HepG2 (cell line): ENCODE measurements at regions not wholly inside any gene's neighbourhood (a gene's known extent, or its start where the extent isn't known, plus 50 kb on each side); places are given as distances from the start of the nearest gene placed in this dataset.

Experiments used
- ATAC-seq: fragments of 200-7000 bp; cut with Tn5 transposase; 3 replicates; pipeline ENCODE4 v1.9.1; 2020; ENCODE audit warnings: mild to moderate bottlenecking, moderate library complexity
- BruUV-seq: library from RNA; stranded (reverse); fragments of 400-500 nt; replicated peaks from 2 replicates; lab custom pipeline; 2021; lab: Mats Ljungman, UMichigan
- CTCF ChIA-PET: fragments of 300-600 bp; formaldehyde crosslinking; extraction: SDS; loops from one replicate; lab custom pipeline; 2021; ENCODE audit warnings: low total read pairs, inconsistent platforms, low intra/inter-chr PET ratio; lab: Yijun Ruan, JAX
- POLR2A ChIA-PET: fragments of 350-600 bp; sonication (Branson Sonifier 250); formaldehyde crosslinking; loops from one replicate; lab custom pipeline; 2020; ENCODE audit warnings: antibody characterized with exemption, inconsistent platforms; lab: Yijun Ruan, JAX
- DNase-seq: peaks from one replicate; pipeline ENCODE4 v3.0.0-alpha.2; 2015; ENCODE audit warnings: low spot score
- FAIRE-seq: peaks from 3 replicates; lab custom pipeline; 2011; peaks lifted over from hg19 to GRCh38; lab: Jason Lieb, UNC
- H2AFZ ChIP-seq: one replicate; pipeline ENCODE4 v1.6.1; 2011; ENCODE audit warnings: low read length, inconsistent platforms
- H3K27ac ChIP-seq: fragments of 300-600 bp; 3 replicates; pipeline ENCODE4 v1.8.0; 2011; ENCODE audit warnings: mixed run types, mild to moderate bottlenecking, mixed read lengths, low read length, inconsistent platforms; ENCODE audit not compliant: insufficient read depth; ENCODE audit errors: extremely low read length
- H3K27me3 ChIP-seq, 2 experiments: fragments of 200-600 bp in 1 of 2; 2 replicates in 1 of 2; 3 replicates in 1 of 2; pipeline versions ENCODE4 v1.6.0 to v1.8.0; 2011; ENCODE audit warnings: low read length in 2 of 2, mild to moderate bottlenecking in 2 of 2, moderate library complexity in 2 of 2, inconsistent platforms in 1 of 2; ENCODE audit not compliant: insufficient read depth in 2 of 2, control insufficient read depth in 1 of 2
- H3K36me3 ChIP-seq, 2 experiments: fragments of 200-600 bp in 1 of 2; replicated peaks in 1 of 2; 2 replicates in 1 of 2; 3 replicates in 1 of 2; pipeline versions ENCODE4 v1.5.1 to v1.8.0; 2011; ENCODE audit warnings: low read length in 2 of 2, inconsistent platforms in 1 of 2; ENCODE audit not compliant: insufficient read depth in 2 of 2, control insufficient read depth in 1 of 2
- H3K4me1 ChIP-seq: 2 replicates; pipeline ENCODE4 v1.5.1; 2012; ENCODE audit warnings: low read length, inconsistent platforms; ENCODE audit not compliant: insufficient read depth
- H3K4me2 ChIP-seq: 2 replicates; pipeline ENCODE4 v1.6.0; 2011; ENCODE audit warnings: low read depth, low read length, inconsistent platforms
- H3K4me3 ChIP-seq, 3 experiments: fragments of 200-600 bp in 1 of 3; sonication (generic), shearing (Covaris generic) in 1 of 3; replicated peaks in 1 of 3; 2 replicates each; pipeline ENCODE4 v1.5.1; 2011 to 2016; ENCODE audit warnings: low read length in 3 of 3, inconsistent platforms in 2 of 3, low read depth in 2 of 3, mild to moderate bottlenecking in 2 of 3, control low read depth in 1 of 3, mixed read lengths in 1 of 3; ENCODE audit not compliant: insufficient read depth in 1 of 3
- H3K79me2 ChIP-seq: one replicate; pipeline ENCODE4 v1.6.1; 2011; ENCODE audit warnings: low read length, inconsistent platforms; ENCODE audit not compliant: insufficient read depth
- H3K9ac ChIP-seq: 2 replicates; pipeline ENCODE4 v1.6.0; 2011; ENCODE audit warnings: mild to moderate bottlenecking, low read depth, low read length, inconsistent platforms; ENCODE audit not compliant: insufficient read depth
- H3K9me3 ChIP-seq: 2 replicates; pipeline ENCODE4 v1.5.1; 2012; ENCODE audit warnings: mild to moderate bottlenecking, low read length
- H4K20me1 ChIP-seq: 2 replicates; pipeline ENCODE4 v1.6.0; 2011; ENCODE audit warnings: inconsistent platforms, mild to moderate bottlenecking, low read length, moderate library complexity; ENCODE audit not compliant: insufficient read depth
- CHD4 ChIP-seq: fragments of 200-600 bp; sonication (generic); IDR thresholded peaks from 2 replicates; pipeline ENCODE4 v1.7.0; 2017; ENCODE audit warnings: mild to moderate bottlenecking, low read length, borderline replicate concordance
- GFI1 ChIP-seq: sonication (generic); formaldehyde crosslinking; IDR thresholded peaks from 2 replicates; pipeline ENCODE4 v1.5.0; 2020; ENCODE audit warnings: missing genetic modification reagents, mild to moderate bottlenecking, borderline replicate concordance
- HNRNPLL ChIP-seq: fragments of 200-400 bp; formaldehyde crosslinking; IDR thresholded peaks from 2 replicates; pipeline ENCODE4 v1.6.1; 2017; ENCODE audit warnings: mild to moderate bottlenecking, low read depth, low read length; ENCODE audit not compliant: poor library complexity, severe bottlenecking
- KAT8 ChIP-seq: IDR thresholded peaks from 2 replicates; pipeline ENCODE4 v1.6.1; 2016; ENCODE audit warnings: missing genetic modification reagents, missing compliant biosample characterization
- KMT2B ChIP-seq: IDR thresholded peaks from 2 replicates; pipeline ENCODE4 v1.6.1; 2016; ENCODE audit warnings: missing genetic modification reagents, missing compliant biosample characterization
- U2AF2 ChIP-seq: fragments of 200-400 bp; formaldehyde crosslinking; IDR thresholded peaks from 2 replicates; pipeline ENCODE4 v1.6.1; 2017; ENCODE audit warnings: low read depth, mild to moderate bottlenecking, low read length
- ZNF124 ChIP-seq: sonication (generic); formaldehyde crosslinking; IDR thresholded peaks from 2 replicates; pipeline ENCODE4 v1.4.0; 2020; ENCODE audit warnings: missing genetic modification reagents
- ZNF24 ChIP-seq: fragments of 450-650 bp; IDR thresholded peaks from 2 replicates; pipeline ENCODE4 v1.6.1; 2017; ENCODE audit warnings: antibody characterized with exemption, mild to moderate bottlenecking
- ZNF572 ChIP-seq: sonication (generic); formaldehyde crosslinking; IDR thresholded peaks from 2 replicates; pipeline ENCODE4 v1.5.1; 2020; ENCODE audit warnings: mild to moderate bottlenecking, missing genetic modification reagents
- ZNF746 ChIP-seq: sonication (generic); formaldehyde crosslinking; IDR thresholded peaks from 2 replicates; pipeline ENCODE4 v1.8.0; 2022; ENCODE audit warnings: mild to moderate bottlenecking, missing genetic modification reagents
- ZNF780A ChIP-seq: sonication (generic); formaldehyde crosslinking; IDR thresholded peaks from 2 replicates; pipeline ENCODE4 v1.8.0; 2022; ENCODE audit warnings: mild to moderate bottlenecking, missing genetic modification reagents, moderate library complexity
- WGBS: methylation state at CpG from one replicate; pipeline ENCODE4 v1.1.6; 2017; ENCODE audit warnings: low lambda C conversion rate; 5-methylcytosine and 5-hydroxymethylcytosine counted together
- in situ Hi-C: cut with HindIII; loops from 2 replicates; pipeline ENCODE4 v1.10.0; 2017; ENCODE audit warnings: low pct_unique_long_range_greater_than_20kb; ENCODE audit not compliant: extremely low pct_ligation_motif_present
- intact Hi-C: fragments of 100-400 bp; cut with micrococcal nuclease; formaldehyde crosslinking; loops from one replicate; pipeline ENCODE4 v1.10.0; 2022; ENCODE audit not compliant: unreplicated experiment
- TF ChIP-seq, protein P1 (sequence below): sonication (generic); formaldehyde crosslinking; IDR thresholded peaks from 2 replicates; pipeline ENCODE4 v1.5.0; 2020; ENCODE audit warnings: mild to moderate bottlenecking, low read depth, missing genetic modification reagents, borderline replicate concordance
- TF ChIP-seq, protein P2 (sequence below): sonication (generic); formaldehyde crosslinking; IDR thresholded peaks from one replicate; pipeline ENCODE4 v1.5.1; 2020; ENCODE audit warnings: mild to moderate bottlenecking, missing genetic modification reagents; ENCODE audit errors: not compliant biosample characterization
- TF ChIP-seq, protein P3 (sequence below): fragments of 450-650 bp; IDR thresholded peaks from 2 replicates; pipeline ENCODE4 v1.6.1; 2016
- TF ChIP-seq, protein P4 (sequence below): sonication (generic); formaldehyde crosslinking; IDR thresholded peaks from 2 replicates; pipeline ENCODE4 v1.4.0; 2020; ENCODE audit warnings: mild to moderate bottlenecking, missing genetic modification reagents
- TF ChIP-seq, protein P5 (sequence below): sonication (generic); formaldehyde crosslinking; IDR thresholded peaks from 2 replicates; pipeline ENCODE4 v1.5.0; 2020; ENCODE audit warnings: missing genetic modification reagents, mild to moderate bottlenecking, borderline replicate concordance

DNA sequence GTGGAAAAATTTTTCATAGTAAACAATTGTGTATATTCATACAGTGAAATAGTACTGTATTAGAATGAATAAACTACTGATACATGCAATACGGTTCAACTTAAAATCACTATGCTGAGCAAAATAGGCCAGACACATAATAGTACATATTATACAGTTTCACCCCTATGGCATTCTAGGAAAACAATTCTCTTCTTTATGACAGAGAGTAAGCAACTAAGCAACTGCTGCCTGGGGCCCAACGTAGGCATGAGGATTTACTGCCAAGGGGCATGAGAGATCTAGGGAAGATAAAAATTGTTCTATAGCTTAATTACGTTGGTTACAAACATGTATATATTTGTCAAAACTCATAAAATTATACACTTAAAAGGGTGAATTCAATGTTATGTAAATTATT, 180.2 kb downstream of the DRD1 start:
- H2AFZ ChIP-seq = no peak overlapping the region
- no TSS peak for BruUV-seq
- H3K79me2 ChIP-seq = no peaks in the 10 kb centered on the region
- DNase-seq (no peak), FAIRE-seq (no peak), ATAC-seq (no peak)
- ChIA-PET CTCF (no interaction called here), POLR2A (no interaction called here)
- in situ Hi-C loops = no loop called here
- TF ChIP-seq ZNF24 (no peak), CHD4 (no peak), ZNF572 (no peak), KMT2B (CRISPR knock-in tag) (no peak), ZNF746 (no peak), HNRNPLL (no peak), GFI1 (CRISPR knock-in tag) (no peak), ZNF780A (no peak), ZNF124 (CRISPR knock-in tag) (no peak), KAT8 (CRISPR knock-in tag) (no peak), U2AF2 (no peak)
- TF ChIP-seq, protein P1, sequence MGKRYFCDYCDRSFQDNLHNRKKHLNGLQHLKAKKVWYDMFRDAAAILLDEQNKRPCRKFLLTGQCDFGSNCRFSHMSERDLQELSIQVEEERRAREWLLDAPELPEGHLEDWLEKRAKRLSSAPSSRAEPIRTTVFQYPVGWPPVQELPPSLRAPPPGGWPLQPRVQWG = no peak
- TF ChIP-seq, protein P2, sequence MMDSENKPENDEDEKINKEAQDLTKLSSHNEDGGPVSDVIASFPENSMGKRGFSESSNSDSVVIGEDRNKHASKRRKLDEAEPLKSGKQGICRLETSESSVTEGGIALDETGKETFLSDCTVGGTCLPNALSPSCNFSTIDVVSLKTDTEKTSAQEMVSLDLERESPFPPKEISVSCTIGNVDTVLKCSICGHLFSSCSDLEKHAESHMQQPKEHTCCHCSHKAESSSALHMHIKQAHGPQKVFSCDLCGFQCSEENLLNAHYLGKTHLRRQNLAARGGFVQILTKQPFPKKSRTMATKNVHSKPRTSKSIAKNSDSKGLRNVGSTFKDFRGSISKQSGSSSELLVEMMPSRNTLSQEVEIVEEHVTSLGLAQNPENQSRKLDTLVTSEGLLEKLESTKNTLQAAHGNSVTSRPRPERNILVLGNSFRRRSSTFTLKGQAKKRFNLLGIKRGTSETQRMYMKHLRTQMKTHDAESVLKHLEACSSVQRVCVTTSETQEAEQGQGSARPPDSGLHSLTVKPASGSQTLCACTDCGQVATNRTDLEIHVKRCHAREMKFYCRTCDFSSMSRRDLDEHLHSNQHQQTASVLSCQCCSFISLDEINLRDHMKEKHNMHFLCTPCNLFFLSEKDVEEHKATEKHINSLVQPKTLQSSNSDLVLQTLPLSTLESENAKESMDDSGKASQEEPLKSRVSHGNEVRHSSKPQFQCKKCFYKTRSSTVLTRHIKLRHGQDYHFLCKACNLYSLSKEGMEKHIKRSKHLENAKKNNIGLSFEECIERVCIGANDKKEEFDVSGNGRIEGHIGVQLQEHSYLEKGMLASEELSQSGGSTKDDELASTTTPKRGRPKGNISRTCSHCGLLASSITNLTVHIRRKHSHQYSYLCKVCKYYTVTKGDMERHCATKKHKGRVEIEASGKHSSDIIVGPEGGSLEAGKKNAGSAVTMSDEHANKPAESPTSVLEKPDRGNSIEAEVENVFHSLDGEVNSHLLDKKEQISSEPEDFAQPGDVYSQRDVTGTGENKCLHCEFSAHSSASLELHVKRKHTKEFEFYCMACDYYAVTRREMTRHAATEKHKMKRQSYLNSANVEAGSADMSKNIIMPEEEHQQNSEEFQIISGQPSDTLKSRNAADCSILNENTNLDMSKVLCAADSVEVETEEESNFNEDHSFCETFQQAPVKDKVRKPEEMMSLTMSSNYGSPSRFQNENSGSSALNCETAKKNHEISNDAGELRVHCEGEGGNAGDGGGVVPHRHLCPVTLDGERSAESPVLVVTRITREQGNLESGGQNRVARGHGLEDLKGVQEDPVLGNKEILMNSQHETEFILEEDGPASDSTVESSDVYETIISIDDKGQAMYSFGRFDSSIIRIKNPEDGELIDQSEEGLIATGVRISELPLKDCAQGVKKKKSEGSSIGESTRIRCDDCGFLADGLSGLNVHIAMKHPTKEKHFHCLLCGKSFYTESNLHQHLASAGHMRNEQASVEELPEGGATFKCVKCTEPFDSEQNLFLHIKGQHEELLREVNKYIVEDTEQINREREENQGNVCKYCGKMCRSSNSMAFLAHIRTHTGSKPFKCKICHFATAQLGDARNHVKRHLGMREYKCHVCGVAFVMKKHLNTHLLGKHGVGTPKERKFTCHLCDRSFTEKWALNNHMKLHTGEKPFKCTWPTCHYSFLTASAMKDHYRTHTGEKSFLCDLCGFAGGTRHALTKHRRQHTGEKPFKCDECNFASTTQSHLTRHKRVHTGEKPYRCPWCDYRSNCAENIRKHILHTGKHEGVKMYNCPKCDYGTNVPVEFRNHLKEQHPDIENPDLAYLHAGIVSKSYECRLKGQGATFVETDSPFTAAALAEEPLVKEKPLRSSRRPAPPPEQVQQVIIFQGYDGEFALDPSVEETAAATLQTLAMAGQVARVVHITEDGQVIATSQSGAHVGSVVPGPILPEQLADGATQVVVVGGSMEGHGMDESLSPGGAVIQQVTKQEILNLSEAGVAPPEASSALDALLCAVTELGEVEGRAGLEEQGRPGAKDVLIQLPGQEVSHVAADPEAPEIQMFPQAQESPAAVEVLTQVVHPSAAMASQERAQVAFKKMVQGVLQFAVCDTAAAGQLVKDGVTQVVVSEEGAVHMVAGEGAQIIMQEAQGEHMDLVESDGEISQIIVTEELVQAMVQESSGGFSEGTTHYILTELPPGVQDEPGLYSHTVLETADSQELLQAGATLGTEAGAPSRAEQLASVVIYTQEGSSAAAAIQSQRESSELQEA (CRISPR knock-in tag) = no peak
- TF ChIP-seq, protein P3, sequence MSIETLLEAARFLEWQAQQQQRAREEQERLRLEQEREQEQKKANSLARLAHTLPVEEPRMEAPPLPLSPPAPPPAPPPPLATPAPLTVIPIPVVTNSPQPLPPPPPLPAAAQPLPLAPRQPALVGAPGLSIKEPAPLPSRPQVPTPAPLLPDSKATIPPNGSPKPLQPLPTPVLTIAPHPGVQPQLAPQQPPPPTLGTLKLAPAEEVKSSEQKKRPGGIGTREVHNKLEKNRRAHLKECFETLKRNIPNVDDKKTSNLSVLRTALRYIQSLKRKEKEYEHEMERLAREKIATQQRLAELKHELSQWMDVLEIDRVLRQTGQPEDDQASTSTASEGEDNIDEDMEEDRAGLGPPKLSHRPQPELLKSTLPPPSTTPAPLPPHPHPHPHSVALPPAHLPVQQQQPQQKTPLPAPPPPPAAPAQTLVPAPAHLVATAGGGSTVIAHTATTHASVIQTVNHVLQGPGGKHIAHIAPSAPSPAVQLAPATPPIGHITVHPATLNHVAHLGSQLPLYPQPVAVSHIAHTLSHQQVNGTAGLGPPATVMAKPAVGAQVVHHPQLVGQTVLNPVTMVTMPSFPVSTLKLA = no peak
- TF ChIP-seq, protein P4, sequence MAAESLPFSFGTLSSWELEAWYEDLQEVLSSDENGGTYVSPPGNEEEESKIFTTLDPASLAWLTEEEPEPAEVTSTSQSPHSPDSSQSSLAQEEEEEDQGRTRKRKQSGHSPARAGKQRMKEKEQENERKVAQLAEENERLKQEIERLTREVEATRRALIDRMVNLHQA = no peak
- TF ChIP-seq, protein P5, sequence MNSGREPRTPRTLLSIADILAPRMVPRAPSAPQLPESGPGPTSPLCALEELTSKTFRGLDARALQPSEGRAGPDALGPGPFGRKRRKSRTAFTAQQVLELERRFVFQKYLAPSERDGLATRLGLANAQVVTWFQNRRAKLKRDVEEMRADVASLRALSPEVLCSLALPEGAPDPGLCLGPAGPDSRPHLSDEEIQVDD (CRISPR knock-in tag) = no peak
- no peaks in the 10 kb centered on the region for H3K4me1 ChIP-seq
- no peaks in the 10 kb centered on the region for H4K20me1 ChIP-seq
- no peak overlapping the region for H3K9ac ChIP-seq
- no peaks in the 10 kb centered on the region for H3K36me3 ChIP-seq
- H3K4me2 ChIP-seq = no peak overlapping the region
- H3K27me3 ChIP-seq = no peaks in the 10 kb centered on the region
- 11% methylated on average over 3 of the region's 3 CpGs for WGBS
- intact Hi-C loops = no loop called here
- no peak overlapping the region for H3K27ac ChIP-seq
- H3K9me3 ChIP-seq = no peaks in the 10 kb centered on the region
- no peak overlapping the region for H3K4me3 ChIP-seq
